Peyer's patch (tissue), 4 donors: ENCODE measurements at regions not wholly inside any gene's neighbourhood (a gene's known extent, or its start where the extent isn't known, plus 50 kb on each side); places are given as distances from the start of the nearest gene placed in this dataset.

ENCODE experiments used
- CTCF ChIP-seq, 6 experiments: fragments of 450-650 bp in 4 of 6; fragments of 200-600 bp in 2 of 6; sonication (generic) in 1 of 6; IDR thresholded peaks; one replicate each; pipeline ENCODE4 v1.5.1; 2017 to 2019; ENCODE audit warnings: antibody characterized with exemption in 6 of 6, mild to moderate bottlenecking in 3 of 6, moderate library complexity in 1 of 6
- POLR2A ChIP-seq, 2 donors: fragments of 450-650 bp; IDR thresholded peaks; one replicate each; pipeline ENCODE4 v1.5.1; 2017; ENCODE audit warnings: antibody characterized with exemption in 2 of 2, mild to moderate bottlenecking in 2 of 2, moderate library complexity in 2 of 2

DNA sequence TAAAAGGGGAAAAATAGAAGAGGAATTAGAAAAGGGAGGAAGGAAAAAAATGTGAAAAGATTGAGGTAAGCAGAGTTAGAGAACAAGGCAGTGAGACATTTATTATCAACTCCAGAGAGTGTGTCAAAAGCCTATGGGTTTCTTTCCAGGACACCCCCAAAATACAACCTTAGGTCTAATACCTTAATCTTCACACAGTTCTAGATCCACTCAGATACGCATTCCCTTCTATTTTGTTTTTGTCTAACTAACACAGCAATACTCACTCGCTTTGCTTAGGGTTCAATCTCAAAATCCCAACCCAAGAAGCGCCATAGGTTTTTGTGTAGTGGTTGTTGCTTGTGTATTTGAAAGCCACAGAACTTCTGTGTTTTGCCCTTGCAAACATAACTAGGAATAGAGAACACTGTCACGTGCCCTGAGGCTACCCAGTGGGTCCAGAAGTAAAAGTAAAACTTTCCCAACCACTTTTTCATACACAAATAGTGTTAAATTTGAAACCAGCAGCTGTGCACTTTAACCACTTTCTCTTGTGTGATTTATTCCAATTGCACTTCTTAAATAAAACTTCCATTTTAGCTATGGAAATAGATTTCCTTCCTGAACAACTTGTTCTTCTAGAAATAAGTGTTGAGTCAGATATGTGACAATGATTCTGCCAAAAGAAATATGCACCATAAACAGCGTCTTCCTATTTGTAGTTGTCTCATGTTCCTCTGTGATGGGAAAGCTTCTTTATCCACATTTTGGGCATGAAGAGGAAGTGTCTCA, 414.7 kb upstream of the GHITM start:
- TF ChIP-seq CTCF (IDR thresholded peaks at IDR 0.05): no peak
- TF ChIP-seq POLR2A (IDR thresholded peaks at IDR 0.05): no peak
